CD14-positive monocyte (primary cell): ENCODE measurements at regions not wholly inside any gene's neighbourhood (a gene's known extent, or its start where the extent isn't known, plus 50 kb on each side); places are given as distances from the start of the nearest gene placed in this dataset.

Source experiments
- DNase-seq, 3 donors: peaks; one replicate each; pipeline ENCODE4 v3.0.0-alpha.2; 2011 to 2022
- H2AFZ ChIP-seq: 2 replicates; pipeline ENCODE4 v1.6.0; 2012; ENCODE audit warnings: mild to moderate bottlenecking, low read depth, low read length, inconsistent platforms; ENCODE audit not compliant: insufficient read depth, poor library complexity, severe bottlenecking
- H3K27ac ChIP-seq, 2 donors: 1 replicate in 1 of 2; 2 replicates in 1 of 2; pipeline ENCODE4 v1.5.1; 2012 to 2013; ENCODE audit warnings: low read length in 2 of 2, control low read depth in 1 of 2, inconsistent platforms in 1 of 2, low read depth in 1 of 2, mild to moderate bottlenecking in 1 of 2
- H3K27me3 ChIP-seq, 2 donors: one replicate each; pipeline versions ENCODE4 v1.6.0 to v1.6.1; 2011 to 2013; ENCODE audit warnings: low read length in 2 of 2; ENCODE audit not compliant: control insufficient read depth in 2 of 2, insufficient read depth in 2 of 2
- H3K36me3 ChIP-seq, 2 donors: replicated peaks in 1 of 2; 1 replicate in 1 of 2; 2 replicates in 1 of 2; pipeline versions ENCODE4 v1.5.1 to v1.6.1; 2012 to 2013; ENCODE audit warnings: low read length in 2 of 2, control low read depth in 1 of 2, inconsistent platforms in 1 of 2, mild to moderate bottlenecking in 1 of 2; ENCODE audit not compliant: insufficient read depth in 2 of 2, control insufficient read depth in 1 of 2
- H3K4me1 ChIP-seq, 2 donors: 1 replicate in 1 of 2; 2 replicates in 1 of 2; pipeline versions ENCODE4 v1.5.1 to v1.6.1; 2012 to 2013; ENCODE audit warnings: low read length in 2 of 2, control low read depth in 1 of 2, inconsistent platforms in 1 of 2, mild to moderate bottlenecking in 1 of 2, moderate library complexity in 1 of 2; ENCODE audit not compliant: insufficient read depth in 2 of 2, control insufficient read depth in 1 of 2
- H3K4me2 ChIP-seq: replicated peaks from 2 replicates; pipeline ENCODE3; 2012; ENCODE audit warnings: low read length, moderate library complexity, mild to moderate bottlenecking; ENCODE audit not compliant: poor library complexity, severe bottlenecking; ENCODE audit errors: extremely low read depth
- H3K4me3 ChIP-seq, 3 experiments: fragments of 200-600 bp in 1 of 3; sonication (generic) in 1 of 3; replicated peaks in 1 of 3; 1 replicate in 2 of 3; 2 replicates in 1 of 3; pipeline ENCODE4 v1.5.1; 2011 to 2013; ENCODE audit warnings: low read length in 3 of 3, mild to moderate bottlenecking in 3 of 3, control low read depth in 2 of 3, low read depth in 2 of 3, inconsistent platforms in 1 of 3, moderate library complexity in 1 of 3
- H3K79me2 ChIP-seq: 2 replicates; pipeline ENCODE4 v1.6.0; 2012; ENCODE audit warnings: mild to moderate bottlenecking, control low read depth, inconsistent platforms, low read length, moderate library complexity; ENCODE audit not compliant: insufficient read depth
- H3K9ac ChIP-seq: 2 replicates; pipeline ENCODE4 v1.6.0; 2017; ENCODE audit warnings: low read length, mild to moderate bottlenecking; ENCODE audit not compliant: insufficient read depth, poor library complexity, severe bottlenecking
- H3K9me3 ChIP-seq, 2 donors: replicated peaks in 1 of 2; 1 replicate in 1 of 2; 2 replicates in 1 of 2; pipeline versions ENCODE4 v1.5.1 to v1.6.1; 2012 to 2013; ENCODE audit warnings: low read length in 2 of 2, control low read depth in 1 of 2; ENCODE audit not compliant: control insufficient read depth in 1 of 2, insufficient read depth in 1 of 2
- H4K20me1 ChIP-seq: 2 replicates; pipeline ENCODE4 v1.6.0; 2012; ENCODE audit warnings: mild to moderate bottlenecking, low read length, control low read depth, moderate library complexity; ENCODE audit not compliant: insufficient read depth
- H3K27ac Mint-ChIP-seq, 7 donors: one replicate each; pipeline ENCODE4 v1.8.0; 2020; ENCODE audit warnings: mild to moderate bottlenecking in 7 of 7, mixed read lengths in 7 of 7, moderate library complexity in 6 of 7, inconsistent platforms in 2 of 7
- H3K27me3 Mint-ChIP-seq, 3 donors: one replicate each; pipeline ENCODE4 v1.8.0; 2021 to 2022; ENCODE audit warnings: low read depth in 3 of 3, mild to moderate bottlenecking in 3 of 3, mixed read lengths in 3 of 3, moderate library complexity in 3 of 3, inconsistent platforms in 1 of 3
- H3K36me3 Mint-ChIP-seq, 2 donors: one replicate each; pipeline ENCODE4 v1.8.0; 2020; ENCODE audit warnings: mixed read lengths in 2 of 2, inconsistent platforms in 1 of 2, mild to moderate bottlenecking in 1 of 2
- H3K4me1 Mint-ChIP-seq: one replicate; pipeline ENCODE4 v1.8.0; 2020; ENCODE audit warnings: mild to moderate bottlenecking, mixed read lengths
- H3K4me3 Mint-ChIP-seq, 2 donors: one replicate each; pipeline ENCODE4 v1.8.0; 2020; ENCODE audit warnings: mild to moderate bottlenecking in 2 of 2, mixed read lengths in 2 of 2, moderate library complexity in 1 of 2
- H3K9me3 Mint-ChIP-seq, 7 donors: one replicate each; pipeline ENCODE4 v1.8.0; 2020 to 2022; ENCODE audit warnings: mixed read lengths in 7 of 7, mild to moderate bottlenecking in 6 of 7, moderate library complexity in 6 of 7, inconsistent platforms in 2 of 7
- WGBS: methylation state at CpG from one replicate; pipeline ENCODE4 v1.1.5; 2013; ENCODE audit warnings: missing lambda C conversion rate; ENCODE audit not compliant: insufficient coverage; 5-methylcytosine and 5-hydroxymethylcytosine counted together
- intact Hi-C, 2 donors: fragments of 100-400 bp; cut with micrococcal nuclease; formaldehyde crosslinking; loops; one replicate each; pipeline versions ENCODE4 v1.15.0 to v1.15.1; 2023
- TF ChIP-seq, protein P1 (sequence below): fragments of 200-600 bp; IDR thresholded peaks from one replicate; pipeline ENCODE4 v1.8.0; 2022; ENCODE audit warnings: antibody characterized with exemption, mild to moderate bottlenecking

DNA sequence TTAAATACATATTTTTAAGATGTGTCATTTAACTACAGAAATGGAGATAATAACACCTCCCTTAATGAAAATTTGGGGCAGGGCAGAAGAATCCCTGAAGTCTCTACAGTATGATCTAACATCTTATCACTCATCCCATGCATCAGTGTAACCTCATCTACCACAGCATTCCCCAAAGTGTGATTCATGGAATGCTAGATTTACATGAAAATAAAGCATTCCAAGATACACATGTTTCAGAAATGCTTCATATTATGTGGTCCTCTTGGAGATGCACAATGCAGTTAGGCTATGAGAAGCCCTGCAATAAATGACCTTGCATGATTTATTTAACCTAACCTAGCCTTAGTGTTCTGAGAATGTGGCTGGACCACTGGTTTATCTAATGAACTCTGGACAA lies 166.9 kb upstream of the SYT6 start:
- Histone ChIP-seq H3K4me3 (no peak overlapping the region), H3K27me3 (peaks cover 0 to 3% of the 10 kb centered on the region in 2 donors), H3K9ac (no peak overlapping the region), H3K27ac (no peak overlapping the region), H3K4me1 (no peaks in the 10 kb centered on the region), H3K9me3 (no peaks in the 10 kb centered on the region), H3K79me2 (no peaks in the 10 kb centered on the region), H2AFZ (no peak overlapping the region), H4K20me1 (no peaks in the 10 kb centered on the region), H3K4me2 (no peak overlapping the region), H3K36me3 (no peaks in the 10 kb centered on the region)
- peaks cover 2 to 13% (median 5%) of the 10 kb centered on the region in 3 donors for H3K27me3 Mint-ChIP-seq
- no peak overlapping the region for H3K4me3 Mint-ChIP-seq
- DNase-seq, result no peak
- H3K4me1 Mint-ChIP-seq, result no peaks in the 10 kb centered on the region
- intact Hi-C loops, result no loop called here
- peaks cover 0 to 5% (median 0%) of the 10 kb centered on the region in 7 donors for H3K9me3 Mint-ChIP-seq
- TF ChIP-seq, protein P1, sequence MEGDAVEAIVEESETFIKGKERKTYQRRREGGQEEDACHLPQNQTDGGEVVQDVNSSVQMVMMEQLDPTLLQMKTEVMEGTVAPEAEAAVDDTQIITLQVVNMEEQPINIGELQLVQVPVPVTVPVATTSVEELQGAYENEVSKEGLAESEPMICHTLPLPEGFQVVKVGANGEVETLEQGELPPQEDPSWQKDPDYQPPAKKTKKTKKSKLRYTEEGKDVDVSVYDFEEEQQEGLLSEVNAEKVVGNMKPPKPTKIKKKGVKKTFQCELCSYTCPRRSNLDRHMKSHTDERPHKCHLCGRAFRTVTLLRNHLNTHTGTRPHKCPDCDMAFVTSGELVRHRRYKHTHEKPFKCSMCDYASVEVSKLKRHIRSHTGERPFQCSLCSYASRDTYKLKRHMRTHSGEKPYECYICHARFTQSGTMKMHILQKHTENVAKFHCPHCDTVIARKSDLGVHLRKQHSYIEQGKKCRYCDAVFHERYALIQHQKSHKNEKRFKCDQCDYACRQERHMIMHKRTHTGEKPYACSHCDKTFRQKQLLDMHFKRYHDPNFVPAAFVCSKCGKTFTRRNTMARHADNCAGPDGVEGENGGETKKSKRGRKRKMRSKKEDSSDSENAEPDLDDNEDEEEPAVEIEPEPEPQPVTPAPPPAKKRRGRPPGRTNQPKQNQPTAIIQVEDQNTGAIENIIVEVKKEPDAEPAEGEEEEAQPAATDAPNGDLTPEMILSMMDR, result no peak
- H3K27ac Mint-ChIP-seq, result no peak overlapping the region
- H3K36me3 Mint-ChIP-seq, result no peaks in the 10 kb centered on the region

DNA sequence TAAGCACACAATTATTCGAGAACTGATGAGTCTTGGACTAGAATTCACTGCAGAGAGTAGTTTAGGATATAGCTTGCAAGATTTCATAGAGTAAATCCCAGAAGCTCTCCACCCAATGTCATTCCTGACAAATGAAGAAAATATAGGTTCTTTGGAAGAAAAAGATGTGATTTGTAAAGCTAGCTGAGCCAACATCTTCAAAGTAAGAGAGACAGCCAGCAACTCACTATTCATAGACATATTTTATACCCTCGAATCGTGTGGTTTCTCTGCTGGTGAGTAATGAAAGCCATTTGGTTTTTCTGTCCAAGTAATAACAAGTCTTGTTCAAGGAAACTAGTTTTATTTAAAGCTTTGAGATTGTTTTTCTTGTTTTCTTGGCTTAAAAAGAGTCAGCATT lies 165.7 kb upstream of the SYT6 start:
- H3K4me1 Mint-ChIP-seq, result no peaks in the 10 kb centered on the region
- Histone ChIP-seq H4K20me1 (no peaks in the 10 kb centered on the region), H3K4me3 (no peak overlapping the region), H2AFZ (no peak overlapping the region), H3K79me2 (no peaks in the 10 kb centered on the region), H3K9ac (no peak overlapping the region), H3K4me1 (no peaks in the 10 kb centered on the region), H3K4me2 (no peak overlapping the region), H3K27me3 (peaks cover 0 to 3% of the 10 kb centered on the region in 2 donors), H3K9me3 (no peaks in the 10 kb centered on the region), H3K27ac (no peak overlapping the region), H3K36me3 (no peaks in the 10 kb centered on the region)
- no peaks in the 10 kb centered on the region for H3K36me3 Mint-ChIP-seq
- TF ChIP-seq, protein P1, result no peak
- no peak overlapping the region for H3K4me3 Mint-ChIP-seq
- intact Hi-C loops, result no loop called here
- no peak for DNase-seq
- H3K27me3 Mint-ChIP-seq, result peaks cover 2 to 13% (median 5%) of the 10 kb centered on the region in 3 donors
- no peak overlapping the region for H3K27ac Mint-ChIP-seq
- WGBS, result no CpG with 5 or more reads among the region's 3 CpGs
- peaks cover 0 to 5% (median 0%) of the 10 kb centered on the region in 7 donors for H3K9me3 Mint-ChIP-seq
